ENCODE measurements at regions not wholly inside any gene's neighbourhood (a gene's known extent, or its start where the extent isn't known, plus 50 kb on each side); places are given as distances from the start of the nearest gene placed in this dataset.

DNA sequence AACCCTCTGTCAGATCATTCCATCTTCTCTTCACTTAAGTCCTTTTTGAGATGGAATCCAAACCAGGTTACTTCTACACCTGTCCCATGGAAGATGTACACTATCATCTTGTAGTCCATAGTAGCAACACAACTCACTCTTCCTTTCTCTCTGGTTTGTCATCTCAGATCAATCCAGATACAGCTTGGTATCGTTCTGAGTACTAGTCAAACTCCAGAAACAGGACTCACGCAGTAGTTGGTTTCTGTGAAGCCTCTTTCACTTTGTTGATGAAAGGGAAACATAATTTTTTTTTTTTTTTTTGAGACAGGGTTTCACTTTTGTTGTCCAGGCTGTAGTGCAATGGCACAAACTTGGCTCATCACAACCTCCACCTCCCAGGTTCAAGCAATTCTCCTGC is 484.0 kb downstream of the PRDM9 start:
- TF ChIP-seq, protein P1, sequence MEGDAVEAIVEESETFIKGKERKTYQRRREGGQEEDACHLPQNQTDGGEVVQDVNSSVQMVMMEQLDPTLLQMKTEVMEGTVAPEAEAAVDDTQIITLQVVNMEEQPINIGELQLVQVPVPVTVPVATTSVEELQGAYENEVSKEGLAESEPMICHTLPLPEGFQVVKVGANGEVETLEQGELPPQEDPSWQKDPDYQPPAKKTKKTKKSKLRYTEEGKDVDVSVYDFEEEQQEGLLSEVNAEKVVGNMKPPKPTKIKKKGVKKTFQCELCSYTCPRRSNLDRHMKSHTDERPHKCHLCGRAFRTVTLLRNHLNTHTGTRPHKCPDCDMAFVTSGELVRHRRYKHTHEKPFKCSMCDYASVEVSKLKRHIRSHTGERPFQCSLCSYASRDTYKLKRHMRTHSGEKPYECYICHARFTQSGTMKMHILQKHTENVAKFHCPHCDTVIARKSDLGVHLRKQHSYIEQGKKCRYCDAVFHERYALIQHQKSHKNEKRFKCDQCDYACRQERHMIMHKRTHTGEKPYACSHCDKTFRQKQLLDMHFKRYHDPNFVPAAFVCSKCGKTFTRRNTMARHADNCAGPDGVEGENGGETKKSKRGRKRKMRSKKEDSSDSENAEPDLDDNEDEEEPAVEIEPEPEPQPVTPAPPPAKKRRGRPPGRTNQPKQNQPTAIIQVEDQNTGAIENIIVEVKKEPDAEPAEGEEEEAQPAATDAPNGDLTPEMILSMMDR (IDR thresholded peaks at IDR 0.05; ENCODE audit: low read depth, low read length, poor library complexity, severe bottlenecking) = no peak
- TF ChIP-seq EZH2phosphoT487 (IDR thresholded peaks at IDR 0.05; ENCODE audit: borderline replicate concordance, low read length) = no peak
